ENCODE measurements at regions not wholly inside any gene's neighbourhood (a gene's known extent, or its start where the extent isn't known, plus 50 kb on each side); places are given as distances from the start of the nearest gene placed in this dataset.

DNA sequence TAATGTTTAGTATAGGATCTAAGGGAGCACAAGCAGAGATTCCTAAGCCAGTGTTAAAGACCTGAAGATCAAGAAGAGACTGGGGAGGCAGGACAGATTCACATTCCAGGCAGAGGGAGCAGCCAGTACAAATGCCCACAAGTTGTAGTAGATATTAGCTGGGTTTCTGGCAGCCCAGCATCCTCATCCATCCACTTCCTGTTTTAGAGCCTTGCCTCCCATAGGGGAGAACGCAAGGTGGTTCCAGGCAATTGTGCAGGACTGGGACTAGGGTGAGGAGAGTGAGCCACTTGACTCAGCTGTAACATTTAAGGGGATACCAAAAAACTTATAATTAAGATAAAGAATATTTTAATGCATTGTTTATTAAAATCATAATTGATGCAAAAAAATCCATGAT is 71.3 kb upstream of the PSMA6 start:
- in situ Hi-C loops (cut with MboI; ENCODE audit: low pct_unique_long_range_greater_than_20kb, low sequenced_read_pairs): no loop called here
- DNase-seq: no peak

DNA sequence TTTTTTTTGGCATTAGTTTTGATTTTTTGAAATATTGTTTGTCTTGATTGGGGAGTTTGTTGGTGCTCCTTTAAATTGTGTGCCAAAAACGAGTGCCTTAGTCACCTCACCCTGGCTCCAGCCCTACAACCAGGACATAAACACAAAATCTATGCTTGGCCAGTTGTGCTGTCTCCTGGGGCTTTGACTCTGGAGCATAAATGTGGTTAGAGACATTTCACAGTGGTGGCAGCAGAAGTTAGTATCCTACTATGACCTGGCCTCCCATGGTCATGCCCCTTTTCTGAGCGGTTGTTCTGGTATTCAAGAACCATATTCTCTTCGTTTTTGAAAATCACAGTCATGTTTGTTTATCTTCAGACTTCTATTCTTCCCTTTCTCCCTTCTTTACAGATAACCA is 70.7 kb upstream of the PSMA6 start:
- no peak for DNase-seq
- in situ Hi-C loops (cut with MboI; ENCODE audit: low pct_unique_long_range_greater_than_20kb, low sequenced_read_pairs): no loop called here

DNA sequence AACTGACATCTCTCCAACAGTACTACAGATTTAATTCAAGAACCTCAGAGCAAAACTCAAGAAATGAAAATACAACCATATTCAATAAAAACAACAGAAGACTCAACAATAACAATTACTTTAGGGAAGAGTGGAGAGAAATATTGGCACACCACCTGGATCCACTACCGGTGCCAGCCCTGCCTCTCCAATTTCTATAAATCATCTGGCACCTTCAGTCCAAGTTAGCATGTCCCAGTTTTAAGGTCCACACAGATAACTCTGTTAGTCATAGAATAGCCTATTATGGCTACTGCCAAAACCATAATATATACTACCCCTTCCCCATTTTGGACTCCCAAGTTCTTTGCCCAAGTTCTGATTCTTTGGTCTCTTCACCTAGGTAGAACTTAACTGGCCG is 69.9 kb upstream of the PSMA6 start:
- DNase-seq: no peak
- in situ Hi-C loops (cut with MboI; ENCODE audit: low pct_unique_long_range_greater_than_20kb, low sequenced_read_pairs): no loop called here

DNA sequence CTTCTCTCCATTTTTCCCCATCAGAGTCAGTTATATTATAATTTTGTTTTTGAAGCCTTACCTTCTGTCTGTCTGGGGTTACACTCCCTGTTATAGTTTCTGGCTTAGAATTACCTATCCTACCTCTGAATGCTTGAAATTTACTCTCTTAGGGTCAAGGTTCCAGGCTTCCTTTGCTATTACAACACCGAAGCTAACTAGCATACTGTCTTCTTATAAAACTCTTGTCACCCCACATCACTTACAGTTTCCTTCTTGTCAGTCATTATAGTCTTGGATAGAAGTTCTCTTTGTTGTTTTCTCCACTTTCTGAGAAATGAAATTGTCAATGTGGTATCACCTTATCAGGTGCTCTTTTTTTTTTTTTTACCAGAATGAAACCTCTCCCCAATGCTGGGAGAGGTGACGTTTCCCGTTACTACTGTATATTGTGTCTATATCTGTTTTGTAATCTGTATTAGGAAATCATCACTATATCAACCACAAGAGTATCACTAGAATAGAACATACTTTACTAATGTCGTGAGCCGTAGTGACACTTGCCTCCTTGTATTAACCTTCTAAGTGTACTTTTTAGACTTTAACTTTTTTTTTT is 69.2 kb upstream of the PSMA6 start:
- in situ Hi-C loops (cut with MboI; ENCODE audit: low pct_unique_long_range_greater_than_20kb, low sequenced_read_pairs): no loop called here
- no peak for DNase-seq

DNA sequence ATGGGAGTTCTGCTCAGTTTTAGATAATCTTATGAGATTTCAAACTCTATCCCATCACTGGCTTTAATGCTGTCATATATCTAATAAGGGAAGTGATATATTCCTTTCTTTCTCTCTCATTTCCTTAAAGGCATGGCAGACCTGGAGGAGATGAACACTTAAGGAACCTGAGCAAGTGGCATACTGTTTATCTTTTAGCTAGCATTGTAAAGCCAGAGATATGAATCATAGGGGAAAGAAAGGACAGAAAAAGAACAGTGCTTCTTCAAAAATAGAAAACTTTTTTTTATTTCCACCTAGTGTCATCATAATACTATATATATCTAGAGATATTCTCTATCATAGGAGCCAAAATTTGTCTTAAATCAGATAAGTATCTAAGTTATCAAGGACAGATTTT is 68.3 kb upstream of the PSMA6 start:
- DNase-seq: no peak
- in situ Hi-C loops (cut with MboI; ENCODE audit: low pct_unique_long_range_greater_than_20kb, low sequenced_read_pairs): no loop called here

DNA sequence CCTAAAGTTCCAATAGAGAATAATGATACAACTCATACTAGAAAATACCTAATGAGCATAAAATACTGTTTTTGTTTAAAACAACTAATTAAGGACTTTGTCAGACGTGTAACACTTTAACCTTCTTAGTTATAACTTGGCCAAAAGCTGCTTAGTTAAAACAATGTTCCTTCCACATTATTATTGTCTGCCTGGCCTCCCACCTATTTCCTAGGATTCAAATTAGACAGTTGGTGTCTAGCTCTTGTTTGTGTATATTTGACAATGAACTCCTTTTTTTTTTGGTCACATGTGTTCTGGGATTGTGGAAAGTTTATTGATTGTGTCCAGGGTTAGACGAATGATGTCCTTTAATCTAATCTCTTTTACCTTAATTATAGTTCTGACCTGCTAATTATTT is 67.6 kb upstream of the PSMA6 start:
- in situ Hi-C loops (cut with MboI; ENCODE audit: low pct_unique_long_range_greater_than_20kb, low sequenced_read_pairs): loop anchor here (25.0 kb wide), 1 partner anchor 188 kb away; the partner anchor contains the start of gene NFKBIA
- no peak for DNase-seq

DNA sequence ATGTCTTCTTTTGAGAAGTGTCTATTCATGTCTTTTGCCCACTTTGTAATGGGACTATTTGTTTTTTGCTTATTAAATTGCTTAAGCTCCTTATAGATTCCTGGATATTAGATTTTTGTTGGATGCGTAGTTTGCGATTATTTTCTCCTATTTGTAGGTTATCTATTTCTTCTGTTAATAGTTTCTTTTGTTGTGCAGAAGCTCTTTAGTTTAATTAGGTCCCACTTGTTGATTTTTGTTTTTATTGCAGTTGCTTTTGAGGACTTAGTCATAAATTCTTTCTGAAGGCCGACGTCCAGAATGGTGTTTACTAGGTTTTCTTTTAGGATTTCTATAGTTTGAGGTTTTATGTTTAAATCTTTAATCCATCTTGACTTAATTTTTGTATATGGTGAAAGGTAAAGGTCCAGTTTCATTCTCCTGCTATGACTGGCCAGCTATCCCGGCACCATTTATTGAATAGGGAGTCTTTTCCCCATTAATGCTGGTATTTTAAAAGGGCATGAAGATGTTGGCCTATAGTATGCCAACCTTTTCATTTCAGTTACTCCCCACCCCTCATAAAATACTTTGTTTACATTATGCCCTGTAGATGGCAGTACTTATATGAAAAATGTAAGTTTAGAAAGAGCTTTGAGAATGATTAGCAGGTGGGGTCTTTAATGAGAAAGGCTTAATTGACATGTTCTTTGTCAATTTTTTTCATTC is 62.9 kb upstream of the PSMA6 start:
- DNase-seq: peak; percentile 64
- in situ Hi-C loops (cut with MboI; ENCODE audit: low pct_unique_long_range_greater_than_20kb, low sequenced_read_pairs): loop anchor here (25.0 kb wide), 1 partner anchor 183 kb away; the partner anchor contains the start of gene NFKBIA

DNA sequence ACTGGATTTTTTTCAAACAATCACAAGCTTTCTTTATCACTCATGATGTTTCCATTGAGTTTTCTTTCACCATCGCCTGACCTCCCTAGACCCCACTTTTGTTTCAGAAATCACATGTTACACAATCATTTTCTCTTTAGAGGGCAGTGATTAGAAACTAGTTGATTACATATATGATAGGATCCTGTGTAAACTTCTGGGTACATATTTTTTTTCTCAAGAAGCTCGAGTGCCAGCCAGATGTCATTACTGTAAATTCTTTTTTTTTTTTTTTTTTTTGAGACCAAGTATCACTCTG is 62.4 kb upstream of the PSMA6 start:
- no peak for DNase-seq

DNA sequence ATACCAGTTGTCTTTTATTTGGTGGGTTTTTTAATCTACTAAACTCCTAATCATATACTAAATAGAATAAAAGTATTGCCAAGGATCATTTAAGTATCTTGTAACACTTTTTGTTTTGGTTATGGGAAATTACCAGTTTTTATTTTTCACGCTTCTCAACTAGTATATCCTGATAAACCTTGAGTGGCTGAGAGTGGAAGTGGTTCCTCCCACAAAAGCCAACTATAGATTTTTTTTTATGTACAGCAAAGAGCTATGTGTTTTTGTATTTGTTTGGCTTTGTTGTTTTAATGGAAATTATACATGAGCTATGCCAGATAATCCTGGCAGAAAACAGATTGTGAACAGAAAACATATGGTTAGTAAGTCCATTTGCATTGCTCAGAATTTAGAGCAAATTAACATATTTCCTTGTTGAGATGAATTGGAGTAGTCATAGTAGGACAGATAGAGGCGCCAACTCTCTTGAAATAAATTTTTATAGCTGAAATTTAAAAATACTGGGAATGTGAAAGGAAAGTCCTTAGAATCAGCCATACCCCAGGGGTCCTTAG is 60.9 kb upstream of the PSMA6 start:
- no peak for DNase-seq
- in situ Hi-C loops (cut with MboI; ENCODE audit: low pct_unique_long_range_greater_than_20kb, low sequenced_read_pairs): loop anchor here (25.0 kb wide), 1 partner anchor 181 kb away; the partner anchor contains the start of gene NFKBIA

More for the DNA sequence above, 62.4 kb upstream of the PSMA6 start:
- in situ Hi-C loops (cut with MboI; ENCODE audit: low pct_unique_long_range_greater_than_20kb, low sequenced_read_pairs): loop anchor here (25.0 kb wide), 1 partner anchor 183 kb away; the partner anchor contains the start of gene NFKBIA

DNA sequence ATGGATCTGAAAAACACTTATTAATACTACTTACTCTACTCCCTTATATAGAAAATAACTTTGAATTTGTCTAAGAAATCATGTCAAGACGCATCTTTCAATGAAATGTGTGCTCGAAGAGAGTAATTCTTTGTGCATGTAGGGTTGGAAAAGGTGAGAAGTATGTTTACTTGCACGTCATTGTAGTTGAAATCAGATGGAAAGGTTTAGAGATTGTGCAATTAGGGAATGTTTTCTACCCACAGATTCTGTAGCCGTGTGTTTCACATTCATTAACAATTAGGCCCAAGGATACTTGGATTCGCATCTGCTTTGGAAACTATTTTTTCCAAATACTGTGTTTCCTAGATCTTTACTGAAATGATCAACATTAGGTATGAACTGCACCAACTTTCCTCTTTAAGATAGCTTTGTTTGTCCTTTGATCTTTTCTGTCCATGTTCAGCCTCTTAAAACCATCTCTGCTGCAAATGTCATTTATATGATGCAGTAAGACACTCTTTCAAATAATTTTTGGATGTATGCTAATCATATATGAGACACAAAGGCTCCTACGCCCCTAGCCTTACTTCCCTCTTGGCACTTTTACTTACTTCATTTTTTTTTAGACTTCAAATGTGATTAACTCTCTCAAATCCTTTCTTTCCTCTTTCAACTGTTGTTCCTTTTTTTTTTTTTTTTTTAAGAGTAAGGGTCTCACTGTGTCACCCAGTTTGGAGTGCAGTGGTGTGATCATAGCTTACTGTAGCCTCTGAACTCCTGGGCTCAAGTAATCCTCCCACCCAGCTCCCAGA is 58.0 kb upstream of the PSMA6 start:
- DNase-seq: no peak
- in situ Hi-C loops (cut with MboI; ENCODE audit: low pct_unique_long_range_greater_than_20kb, low sequenced_read_pairs): loop anchor here (25.0 kb wide), 1 partner anchor 178 kb away; the partner anchor contains the start of gene NFKBIA

DNA sequence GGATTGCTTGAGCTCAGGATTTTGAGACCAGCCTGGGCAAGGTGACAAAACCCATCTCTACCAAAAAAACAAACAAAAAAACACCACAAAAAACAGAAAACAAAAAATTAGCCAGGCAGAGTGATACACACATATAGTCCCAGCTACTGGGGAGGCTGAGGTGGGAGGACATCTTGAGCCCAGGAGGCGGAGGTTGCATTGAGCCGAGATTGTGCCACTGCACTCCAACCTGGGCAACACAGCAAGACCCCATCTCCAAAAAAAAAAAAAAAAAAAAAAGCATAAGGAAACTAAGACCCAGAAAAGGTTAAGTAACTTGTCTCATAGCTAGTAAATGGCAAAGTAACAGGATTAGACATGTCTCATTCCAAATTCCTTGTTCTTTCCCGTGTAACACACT is 56.3 kb upstream of the PSMA6 start:
- in situ Hi-C loops (cut with MboI; ENCODE audit: low pct_unique_long_range_greater_than_20kb, low sequenced_read_pairs): loop anchor here (25.0 kb wide), 1 partner anchor 176 kb away; the partner anchor contains the start of gene NFKBIA
- DNase-seq: no peak

DNA sequence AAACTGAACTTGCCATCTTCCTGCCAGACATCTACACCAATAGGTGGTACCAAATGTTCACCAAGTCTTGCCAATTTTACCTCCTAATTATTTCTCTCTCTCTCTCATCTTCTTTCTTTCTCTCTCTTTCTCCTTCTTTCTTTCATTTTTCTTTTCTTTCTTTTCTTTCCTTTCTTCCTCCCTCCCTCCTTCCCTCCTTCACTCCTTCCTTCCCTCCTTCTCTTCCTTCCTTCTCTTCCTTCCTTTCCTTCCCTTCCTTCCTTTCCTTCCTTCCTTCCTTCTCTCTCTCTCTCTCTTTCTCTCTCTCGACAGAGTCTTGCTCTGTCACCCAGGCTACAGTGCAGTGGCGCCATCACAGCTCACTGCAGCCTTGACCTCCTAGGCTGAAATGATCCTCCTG is 55.4 kb upstream of the PSMA6 start:
- DNase-seq: no peak
- in situ Hi-C loops (cut with MboI; ENCODE audit: low pct_unique_long_range_greater_than_20kb, low sequenced_read_pairs): loop anchor here (25.0 kb wide), 1 partner anchor 175 kb away; the partner anchor contains the start of gene NFKBIA

DNA sequence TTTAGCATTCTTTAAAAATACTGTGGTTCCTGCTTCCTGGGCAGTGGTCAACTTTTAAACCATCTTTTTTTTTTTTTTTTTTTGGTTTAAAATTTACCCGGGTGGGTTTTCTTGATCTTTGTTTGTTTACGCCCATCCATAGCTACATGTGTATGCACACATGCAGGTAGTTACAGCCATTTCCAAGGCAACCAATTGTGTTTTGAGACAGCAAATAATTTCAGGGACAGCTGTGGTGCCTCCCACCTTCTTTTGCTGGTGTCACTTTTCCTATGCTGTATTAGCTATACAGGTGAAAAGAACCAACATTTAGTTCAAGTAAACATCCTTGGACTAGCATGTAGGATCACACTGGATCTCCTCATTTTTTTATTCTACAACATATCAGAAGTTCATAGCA is 52.0 kb upstream of the PSMA6 start:
- DNase-seq: no peak
- in situ Hi-C loops (cut with MboI; ENCODE audit: low pct_unique_long_range_greater_than_20kb, low sequenced_read_pairs): loop anchor here (25.0 kb wide), 1 partner anchor 172 kb away; the partner anchor contains the start of gene NFKBIA

All from KBM-7 (cell line).